Right lobe of liver (tissue), 6 donors: ENCODE measurements at regions not wholly inside any gene's neighbourhood (a gene's known extent, or its start where the extent isn't known, plus 50 kb on each side); places are given as distances from the start of the nearest gene placed in this dataset.

ENCODE experiments used
- ATAC-seq, 4 donors: fragments of 200-7000 bp; cut with Tn5 transposase; one replicate each; pipeline ENCODE4 v1.9.1; 2020; ENCODE audit warnings: mild to moderate bottlenecking in 4 of 4, moderate library complexity in 4 of 4
- DNase-seq, 3 donors: peaks; one replicate each; pipeline ENCODE4 v3.0.0-alpha.2; 2020
- H3K27ac ChIP-seq, 3 donors: fragments of 200-600 bp; one replicate each; pipeline ENCODE4 v1.8.0; 2022
- H3K27me3 ChIP-seq, 2 donors: fragments of 200-600 bp; one replicate each; pipeline ENCODE4 v1.8.0; 2022
- H3K36me3 ChIP-seq, 4 donors: fragments of 200-600 bp; sonication (generic) in 1 of 4; one replicate each; pipeline versions ENCODE4 v1.5.1 to v1.8.0; 2017 to 2022; ENCODE audit warnings: control low read depth in 1 of 4
- H3K4me1 ChIP-seq, 4 donors: fragments of 200-600 bp; sonication (generic) in 1 of 4; one replicate each; pipeline versions ENCODE4 v1.5.1 to v1.8.0; 2017 to 2022; ENCODE audit warnings: control low read depth in 1 of 4
- H3K4me3 ChIP-seq, 3 donors: fragments of 200-600 bp; one replicate each; pipeline ENCODE4 v1.8.0; 2022
- H3K9me3 ChIP-seq, 4 donors: fragments of 200-600 bp; sonication (generic) in 1 of 4; one replicate each; pipeline versions ENCODE4 v1.5.1 to v1.8.0; 2017 to 2022; ENCODE audit warnings: control low read depth in 1 of 4
- CTCF ChIP-seq, 4 donors: fragments of 200-600 bp in 3 of 4; fragments of 450-650 bp in 1 of 4; IDR thresholded peaks; one replicate each; pipeline versions ENCODE4 v1.5.1 to v1.8.0; 2016 to 2022; ENCODE audit warnings: antibody characterized with exemption in 4 of 4, mild to moderate bottlenecking in 2 of 4
- POLR2A ChIP-seq: fragments of 450-650 bp; IDR thresholded peaks from one replicate; pipeline ENCODE4 v1.6.1; 2017; ENCODE audit warnings: antibody characterized with exemption, mild to moderate bottlenecking
- WGBS: methylation state at CpG from one replicate; pipeline ENCODE4 v1.1.6; 2018; ENCODE audit warnings: low coverage, low lambda C conversion rate; ENCODE audit not compliant: insufficient coverage; ENCODE audit errors: missing lambda C conversion rate; 5-methylcytosine and 5-hydroxymethylcytosine counted together
- intact Hi-C, 2 donors: fragments of 100-400 bp; cut with DNase I; formaldehyde crosslinking; loops; one replicate each; pipeline versions ENCODE4 v1.11.2 to v1.14.1; 2022
- donor health status: DM: no; HTN: yes; CAD: no.
- donor health status: DM: no; HTN: no; CAD: no.
- donor health status: DM: no; HTN: no; CAD: no.
- donor health status: DM: no; HTN: yes; CAD: no.
- donor health status: DM: no; HTN: yes; CAD: no.

DNA sequence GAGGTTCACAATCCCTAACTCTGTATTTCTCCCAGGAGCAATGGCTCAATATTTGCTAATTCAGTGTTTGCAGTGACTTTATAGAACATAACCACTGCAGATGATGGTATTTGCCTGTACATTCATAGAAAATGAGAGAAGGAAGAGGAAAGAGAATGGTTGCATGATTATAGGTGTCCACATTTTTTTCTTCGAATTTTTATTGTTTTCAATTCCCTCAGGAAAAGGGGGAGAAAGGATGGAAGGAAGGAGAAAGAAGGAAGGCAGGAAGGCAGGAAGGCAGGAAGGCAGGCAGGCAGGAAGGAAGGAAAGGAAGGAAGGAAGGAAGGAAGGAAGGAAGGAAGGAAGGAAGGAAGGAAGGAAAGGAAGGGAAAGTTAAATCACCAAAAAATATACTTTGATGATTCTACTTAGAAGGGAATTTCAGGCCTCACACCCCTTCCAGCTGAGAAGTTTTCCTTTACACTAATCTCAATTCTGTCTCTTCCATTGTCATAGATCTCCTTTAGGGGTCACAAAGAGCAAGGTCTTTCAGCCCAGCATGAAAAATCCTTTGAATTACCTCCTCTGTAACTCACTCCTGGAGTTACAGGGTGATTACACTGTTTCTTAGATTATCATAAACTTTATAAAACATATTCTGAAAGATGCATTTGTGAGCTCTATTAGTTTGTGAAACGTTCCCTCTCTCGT lies 118.8 kb upstream of the INHBA start:
- Histone ChIP-seq H3K9me3 (no peaks in the 10 kb centered on the region), H3K27ac (no peak overlapping the region), H3K27me3 (no peaks in the 10 kb centered on the region), H3K36me3 (no peaks in the 10 kb centered on the region), H3K4me1 (no peaks in the 10 kb centered on the region), H3K4me3 (no peak overlapping the region)
- ATAC-seq (no peak), DNase-seq (no peak)
- intact Hi-C loops: no loop called here
- TF ChIP-seq POLR2A (no peak), CTCF (IDR thresholded peaks at IDR 0.05) (no peak)
- WGBS: 15% methylated on average over 3 of the region's 3 CpGs

- Histone ChIP-seq H3K9me3 (no peaks in the 10 kb centered on the region), H3K4me3 (no peak overlapping the region), H3K4me1 (no peaks in the 10 kb centered on the region), H3K27ac (no peak overlapping the region), H3K27me3 (no peaks in the 10 kb centered on the region), H3K36me3 (no peaks in the 10 kb centered on the region)
- DNase-seq (no peak), ATAC-seq (no peak)
- 77% methylated on average over 2 of the region's 2 CpGs for WGBS
- intact Hi-C loops: no loop called here
- TF ChIP-seq CTCF (IDR thresholded peaks at IDR 0.05) (no peak), POLR2A (no peak)
Measured at GRCh38 chr7:41820111-41820671, 117.3 kb upstream of the INHBA start.

- no peak overlapping the region for H3K4me3 ChIP-seq
- TF ChIP-seq CTCF (IDR thresholded peaks at IDR 0.05) (no peak), POLR2A (no peak)
- intact Hi-C loops: no loop called here
- whole genome bisulfite sequencing: 43% methylated on average over 1 of the region's 1 CpG
- no peaks in the 10 kb centered on the region for H3K4me1 ChIP-seq
- DNase-seq: no peak
- no peak for ATAC-seq
- no peaks in the 10 kb centered on the region for H3K36me3 ChIP-seq
- no peaks in the 10 kb centered on the region for H3K9me3 ChIP-seq
- H3K27me3 ChIP-seq: no peaks in the 10 kb centered on the region
- no peak overlapping the region for H3K27ac ChIP-seq
Measured at GRCh38 chr7:41819645-41820044, 116.8 kb upstream of the INHBA start.

DNA sequence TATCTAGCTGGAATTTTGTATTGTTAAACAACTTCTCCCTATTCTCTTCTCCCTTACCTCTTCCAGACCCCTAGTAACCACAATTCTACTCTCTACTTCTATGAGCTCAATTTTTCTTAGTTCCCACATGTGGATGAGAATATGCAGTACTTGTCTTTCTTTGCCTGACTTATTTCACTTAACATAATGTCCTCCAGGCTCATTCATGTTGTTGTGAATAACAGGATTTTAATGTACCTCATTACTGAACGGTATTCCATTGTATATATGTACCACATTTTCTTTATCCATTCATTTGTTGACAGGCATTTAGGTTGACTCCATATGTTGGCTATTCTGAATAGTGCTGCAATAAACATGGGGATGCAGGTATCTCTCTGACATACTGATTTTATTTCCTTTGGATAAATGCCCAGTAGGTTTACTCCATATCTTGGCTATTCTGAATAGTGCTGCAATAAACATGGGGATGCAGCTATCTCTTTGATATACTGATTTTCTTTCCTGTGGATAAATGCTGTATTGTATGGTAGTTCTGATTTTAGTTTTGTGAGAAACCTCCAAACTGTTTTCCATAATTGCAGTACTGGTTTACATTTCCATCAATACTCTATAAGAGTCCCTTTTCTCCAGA lies 116.0 kb upstream of the INHBA start:
- no peak overlapping the region for H3K27ac ChIP-seq
- H3K4me1 ChIP-seq: no peaks in the 10 kb centered on the region
- DNase-seq (no peak), ATAC-seq (no peak)
- TF ChIP-seq POLR2A (no peak), CTCF (IDR thresholded peaks at IDR 0.05) (no peak)
- no peaks in the 10 kb centered on the region for H3K9me3 ChIP-seq
- intact Hi-C loops: no loop called here
- H3K4me3 ChIP-seq: no peak overlapping the region
- WGBS: 55% methylated on average over 1 of the region's 1 CpG
- no peaks in the 10 kb centered on the region for H3K36me3 ChIP-seq
- no peaks in the 10 kb centered on the region for H3K27me3 ChIP-seq
